ENCODE measurements at regions not wholly inside any gene's neighbourhood (a gene's known extent, or its start where the extent isn't known, plus 50 kb on each side); places are given as distances from the start of the nearest gene placed in this dataset.

DNA sequence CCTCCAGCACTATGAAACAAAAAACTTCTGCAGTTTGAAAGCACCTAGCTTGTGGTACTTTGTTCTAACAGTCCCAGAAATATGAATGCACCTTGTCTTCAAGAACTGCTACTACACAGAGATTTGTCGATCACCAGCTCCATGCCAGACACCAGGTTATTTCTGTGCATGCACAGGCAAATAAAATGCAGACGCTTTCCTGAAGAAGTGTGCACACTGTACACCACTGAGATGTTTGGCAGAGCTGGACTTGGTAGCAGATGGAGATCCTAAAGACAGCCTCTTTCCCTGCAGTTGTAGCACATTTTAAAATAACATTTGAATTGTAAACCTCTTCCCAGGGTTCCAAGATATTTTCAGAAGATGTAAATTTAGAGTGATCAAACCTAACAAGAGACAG lies 730.0 kb downstream of the MTRR start:
- no peak for DNase-seq (ENCODE audit: low read depth)
- H3K4me3 ChIP-seq (replicated peaks; ENCODE audit: low read depth, low read length) = no peak overlapping the region
- TF ChIP-seq, protein P1, sequence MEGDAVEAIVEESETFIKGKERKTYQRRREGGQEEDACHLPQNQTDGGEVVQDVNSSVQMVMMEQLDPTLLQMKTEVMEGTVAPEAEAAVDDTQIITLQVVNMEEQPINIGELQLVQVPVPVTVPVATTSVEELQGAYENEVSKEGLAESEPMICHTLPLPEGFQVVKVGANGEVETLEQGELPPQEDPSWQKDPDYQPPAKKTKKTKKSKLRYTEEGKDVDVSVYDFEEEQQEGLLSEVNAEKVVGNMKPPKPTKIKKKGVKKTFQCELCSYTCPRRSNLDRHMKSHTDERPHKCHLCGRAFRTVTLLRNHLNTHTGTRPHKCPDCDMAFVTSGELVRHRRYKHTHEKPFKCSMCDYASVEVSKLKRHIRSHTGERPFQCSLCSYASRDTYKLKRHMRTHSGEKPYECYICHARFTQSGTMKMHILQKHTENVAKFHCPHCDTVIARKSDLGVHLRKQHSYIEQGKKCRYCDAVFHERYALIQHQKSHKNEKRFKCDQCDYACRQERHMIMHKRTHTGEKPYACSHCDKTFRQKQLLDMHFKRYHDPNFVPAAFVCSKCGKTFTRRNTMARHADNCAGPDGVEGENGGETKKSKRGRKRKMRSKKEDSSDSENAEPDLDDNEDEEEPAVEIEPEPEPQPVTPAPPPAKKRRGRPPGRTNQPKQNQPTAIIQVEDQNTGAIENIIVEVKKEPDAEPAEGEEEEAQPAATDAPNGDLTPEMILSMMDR (IDR thresholded peaks at IDR 0.05; ENCODE audit: low read length, missing control alignments) = no peak

DNA sequence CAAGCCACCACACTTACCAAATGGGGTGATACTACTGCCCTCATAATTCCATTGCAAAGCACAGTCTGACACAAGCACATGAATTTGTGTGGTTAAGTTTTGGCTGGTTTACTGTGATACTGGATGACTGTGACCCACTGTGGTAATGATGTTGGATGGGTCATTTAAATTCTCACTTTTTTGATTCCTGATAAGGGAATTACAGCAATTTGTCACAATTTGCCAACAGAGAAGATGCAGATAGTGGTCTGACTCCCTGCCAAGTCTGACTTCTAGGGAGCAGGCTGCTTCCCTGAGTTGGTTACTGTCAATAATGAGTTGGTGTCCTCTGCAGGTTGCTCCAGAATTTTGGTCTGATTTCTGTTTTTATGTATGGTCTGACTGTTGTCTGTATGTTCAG lies 731.9 kb downstream of the MTRR start:
- TF ChIP-seq, protein P1 (IDR thresholded peaks at IDR 0.05; ENCODE audit: low read length, missing control alignments) = no peak
- DNase-seq (ENCODE audit: low read depth) = no peak
- H3K4me3 ChIP-seq (replicated peaks; ENCODE audit: low read depth, low read length) = no peak overlapping the region

DNA sequence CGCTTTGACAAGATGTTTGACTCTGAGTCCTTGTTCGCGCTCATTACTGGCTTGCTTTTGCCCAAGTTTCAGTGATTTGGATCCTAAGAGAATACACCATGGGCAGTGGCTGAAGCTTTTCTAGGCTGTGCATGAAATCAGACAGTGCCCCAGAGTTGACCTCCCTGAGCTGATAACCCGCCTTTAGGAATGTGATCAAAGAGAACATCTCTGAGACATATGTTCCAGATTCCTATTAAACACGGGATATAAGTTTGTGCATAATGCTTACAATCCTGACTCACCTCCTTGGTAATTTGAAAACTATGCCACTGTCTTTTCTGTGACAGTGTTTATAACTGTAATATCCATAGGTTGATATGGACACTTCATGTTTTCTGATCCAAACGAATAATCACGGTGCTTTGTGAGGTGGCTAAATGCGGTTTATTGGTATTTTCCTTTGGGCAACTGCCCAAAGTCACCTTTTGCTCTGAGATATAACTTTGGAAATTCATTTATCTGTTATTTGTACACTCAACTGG lies 732.9 kb downstream of the MTRR start:
- no peak overlapping the region for H3K4me3 ChIP-seq (replicated peaks; ENCODE audit: low read depth, low read length)
- TF ChIP-seq, protein P1 (IDR thresholded peaks at IDR 0.05; ENCODE audit: low read length, missing control alignments) = no peak
- no peak for DNase-seq (ENCODE audit: low read depth)

DNA sequence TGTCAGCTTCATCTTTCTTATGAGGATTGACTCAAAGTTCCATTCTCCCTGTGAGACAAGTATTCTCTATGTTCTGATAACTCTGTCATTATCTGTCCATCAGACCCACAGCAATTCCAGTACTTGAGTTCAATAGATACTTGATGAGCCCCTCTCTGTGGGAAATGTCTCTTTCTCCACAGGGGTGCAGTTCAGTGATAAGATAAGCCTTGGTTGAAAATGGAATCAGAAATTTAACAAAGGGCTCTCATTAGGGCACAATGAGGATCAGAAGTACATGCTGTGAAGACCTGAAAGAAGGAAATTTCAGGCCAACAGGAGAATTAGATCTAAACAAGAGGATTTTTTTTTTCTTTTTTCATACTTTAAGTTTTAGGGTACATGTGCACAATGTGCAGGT lies 737.3 kb downstream of the MTRR start:
- H3K4me3 ChIP-seq (replicated peaks; ENCODE audit: low read depth, low read length) = no peak overlapping the region
- TF ChIP-seq, protein P1 (IDR thresholded peaks at IDR 0.05; ENCODE audit: low read length, missing control alignments) = no peak

DNA sequence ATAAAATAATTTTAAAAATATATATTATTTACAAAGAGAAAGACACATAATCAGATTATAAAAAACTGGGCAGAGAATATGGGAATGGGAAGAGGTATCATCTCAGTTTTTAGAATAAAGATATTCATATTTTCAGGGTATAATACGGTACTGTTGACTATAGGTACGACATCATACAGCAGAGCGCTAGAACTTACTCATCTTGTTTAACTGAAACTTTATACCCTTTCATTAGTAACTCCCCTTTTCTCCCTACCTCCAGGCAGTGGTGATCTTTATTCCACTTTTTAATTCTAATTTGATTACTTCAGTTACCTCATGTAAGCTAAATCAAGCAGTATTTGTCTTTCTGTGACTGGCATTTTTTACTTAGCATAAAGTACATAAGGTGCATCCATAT lies 742.1 kb downstream of the MTRR start:
- no peak for DNase-seq (ENCODE audit: low read depth)
- H3K4me3 ChIP-seq (replicated peaks; ENCODE audit: low read depth, low read length) = no peak overlapping the region
- TF ChIP-seq, protein P1 (IDR thresholded peaks at IDR 0.05; ENCODE audit: low read length, missing control alignments) = no peak

More for the DNA sequence above, 737.3 kb downstream of the MTRR start:
- no peak for DNase-seq (ENCODE audit: low read depth)

DNA sequence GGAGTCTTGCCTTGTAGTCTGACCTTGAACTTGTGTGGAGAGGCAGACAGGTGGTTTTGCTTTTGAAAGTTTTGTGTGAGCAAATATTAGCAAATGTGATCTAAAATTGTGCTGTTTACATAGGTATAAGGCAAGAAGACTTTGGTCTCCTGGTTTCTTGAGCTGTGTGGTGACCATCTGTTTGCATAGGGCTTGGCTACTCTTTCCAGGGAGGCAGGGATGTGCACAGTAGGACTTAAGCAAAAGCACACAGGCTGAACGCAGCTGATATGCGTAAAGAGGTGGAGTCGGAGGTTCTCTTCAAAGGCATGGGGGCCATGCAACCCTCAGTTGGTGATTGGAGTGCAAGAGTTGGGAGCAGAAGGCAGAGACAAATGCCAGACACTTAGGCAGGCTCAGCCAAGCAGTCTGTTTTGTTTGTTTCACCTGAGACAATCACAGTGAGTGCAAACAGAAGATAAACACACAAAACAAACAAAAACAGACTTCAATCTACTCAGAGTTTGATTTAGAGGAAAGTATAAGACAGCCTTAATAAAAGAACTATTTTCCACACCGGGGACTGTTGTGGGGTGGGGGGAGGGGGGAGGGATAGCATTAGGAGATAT lies 744.2 kb downstream of the MTRR start:
- DNase-seq (ENCODE audit: low read depth) = no peak
- H3K4me3 ChIP-seq (replicated peaks; ENCODE audit: low read depth, low read length) = no peak overlapping the region
- TF ChIP-seq, protein P1 (IDR thresholded peaks at IDR 0.05; ENCODE audit: low read length, missing control alignments) = no peak

Measured in fibroblast of pulmonary artery (primary cell).